ENCODE measurements at regions not wholly inside any gene's neighbourhood (a gene's known extent, or its start where the extent isn't known, plus 50 kb on each side); places are given as distances from the start of the nearest gene placed in this dataset.
"Not testable (repeated sequence)": the region's sequence is repeated elsewhere in the genome, so short reads cannot be mapped to it uniquely, and the experiment has no call there.

DNA sequence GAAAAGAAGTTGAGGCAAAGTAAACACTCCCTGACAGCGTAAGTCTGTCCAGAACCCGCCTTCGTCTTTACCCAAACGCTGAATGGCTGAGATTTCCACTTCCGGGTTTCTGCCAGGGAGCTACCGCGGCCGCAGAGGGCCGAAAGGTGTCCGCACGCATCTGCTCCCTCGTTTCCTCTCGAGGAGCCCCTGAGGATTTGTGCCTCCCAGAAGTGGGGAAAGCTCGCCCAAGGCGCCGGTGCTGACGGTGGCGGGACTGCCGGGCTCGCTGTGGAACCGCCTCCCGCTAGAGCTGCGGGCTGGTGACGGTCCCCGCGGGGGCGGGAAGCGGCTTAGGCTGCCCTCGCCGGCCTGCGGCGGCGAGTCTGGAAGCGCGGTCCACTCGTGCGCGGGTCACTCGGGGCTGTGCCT lies 1760.2 kb upstream of the DEFB115 start:
- Histone ChIP-seq H3K9me3 (ENCODE audit: control insufficient read depth, low read length) (peaks cover 40% of the 10 kb centered on the region), H3K27ac (ENCODE audit: low read depth, low read length, severe bottlenecking) (no peak overlapping the region), H3K4me1 (ENCODE audit: control insufficient read depth, insufficient read depth, low read length, poor library complexity, severe bottlenecking) (no peaks in the 10 kb centered on the region), H3K4me3 (ENCODE audit: extremely low read depth, insufficient read depth, low read length, poor library complexity, severe bottlenecking) (no peak overlapping the region), H3K36me3 (ENCODE audit: control insufficient read depth, insufficient read depth, low read length) (no peaks in the 10 kb centered on the region)
- WGBS, 2 experiments (ENCODE audit: insufficient coverage in 2 of 2), result 82 to 85% methylated on average over 38 to 39 of the region's 39 CpGs

DNA sequence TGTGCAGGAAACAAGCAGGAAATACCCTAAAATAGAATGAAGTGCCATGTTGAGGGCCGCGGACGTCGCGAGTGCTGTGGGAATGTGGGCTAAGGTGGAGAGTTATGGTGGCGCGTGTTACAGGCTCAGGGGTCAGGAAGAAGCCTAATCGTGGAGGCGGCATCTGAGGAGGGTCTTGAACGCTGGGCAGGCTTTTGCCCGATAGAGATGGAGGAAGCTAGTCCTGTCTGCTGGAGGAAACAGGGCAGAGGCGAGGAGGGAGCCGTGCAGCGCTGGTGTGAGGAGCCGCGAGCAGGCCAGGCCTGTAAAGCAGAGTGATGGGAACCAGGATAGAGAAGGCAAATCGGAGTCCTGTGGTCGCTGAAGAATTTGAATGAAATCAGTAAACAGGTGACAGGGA lies 1759.8 kb upstream of the DEFB115 start:
- H3K9me3 ChIP-seq (ENCODE audit: control insufficient read depth, low read length), result peaks cover 40% of the 10 kb centered on the region
- H3K36me3 ChIP-seq (ENCODE audit: control insufficient read depth, insufficient read depth, low read length); H3K27ac ChIP-seq (ENCODE audit: low read depth, low read length, severe bottlenecking); H3K4me1 ChIP-seq (ENCODE audit: control insufficient read depth, insufficient read depth, low read length, poor library complexity, severe bottlenecking); H3K4me3 ChIP-seq (ENCODE audit: extremely low read depth, insufficient read depth, low read length, poor library complexity, severe bottlenecking): not testable (repeated sequence)
- WGBS, 2 experiments (ENCODE audit: insufficient coverage in 2 of 2), result 77 to 78% methylated on average over 18 of the region's 18 CpGs

DNA sequence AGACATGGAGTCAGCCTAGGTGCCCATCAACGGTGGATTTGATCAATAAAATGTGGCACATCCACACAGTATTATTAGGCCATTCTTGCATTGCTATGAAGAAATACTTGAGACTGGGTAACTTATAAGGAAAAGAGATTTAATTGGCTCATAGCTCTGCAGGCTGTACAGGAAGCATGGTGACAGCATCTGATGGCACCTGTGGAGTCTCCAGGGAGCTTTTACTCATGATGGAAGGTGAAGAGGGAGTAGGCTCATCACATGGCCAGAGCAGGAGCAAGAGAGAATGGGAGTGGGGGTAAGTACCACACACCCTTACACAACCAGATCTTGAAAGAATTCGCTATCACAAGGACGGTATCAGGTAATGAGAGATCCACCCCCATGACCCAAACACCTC lies 1756.7 kb upstream of the DEFB115 start:
- H3K9me3 ChIP-seq (ENCODE audit: control insufficient read depth, low read length), result peaks cover 29% of the 10 kb centered on the region
- not testable (repeated sequence) for H3K36me3 ChIP-seq (ENCODE audit: control insufficient read depth, insufficient read depth, low read length); H3K4me3 ChIP-seq (ENCODE audit: extremely low read depth, insufficient read depth, low read length, poor library complexity, severe bottlenecking); H3K4me1 ChIP-seq (ENCODE audit: control insufficient read depth, insufficient read depth, low read length, poor library complexity, severe bottlenecking); H3K27ac ChIP-seq (ENCODE audit: low read depth, low read length, severe bottlenecking)
- WGBS, 2 experiments (ENCODE audit: insufficient coverage in 2 of 2), result 60% methylated on average over 1 to 2 of the region's 3 CpGs

DNA sequence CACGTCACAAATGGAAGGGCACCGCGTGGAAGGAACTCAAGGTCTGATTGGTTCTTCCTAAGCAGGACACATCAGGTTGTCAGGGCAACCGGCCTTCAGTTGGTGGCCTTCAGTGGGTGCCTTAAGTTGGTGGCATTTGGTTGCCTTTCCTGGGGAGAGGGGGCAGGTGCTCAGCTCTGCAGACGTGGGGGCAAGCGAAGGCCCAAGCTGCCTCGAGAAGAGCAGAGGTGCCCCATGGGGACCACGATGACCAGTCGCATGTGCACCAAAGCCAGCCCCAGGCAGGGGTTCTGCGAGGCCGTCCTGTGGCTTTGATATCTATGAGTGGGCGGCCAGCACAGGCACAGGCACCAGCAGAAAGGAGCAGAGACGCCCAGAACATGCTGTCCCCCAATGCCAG lies 1742.8 kb upstream of the DEFB115 start:
- not testable (repeated sequence) for H3K36me3 ChIP-seq (ENCODE audit: control insufficient read depth, insufficient read depth, low read length); H3K4me3 ChIP-seq (ENCODE audit: extremely low read depth, insufficient read depth, low read length, poor library complexity, severe bottlenecking); H3K27ac ChIP-seq (ENCODE audit: low read depth, low read length, severe bottlenecking); H3K4me1 ChIP-seq (ENCODE audit: control insufficient read depth, insufficient read depth, low read length, poor library complexity, severe bottlenecking)
- 61 to 76% methylated on average over 9 to 11 of the region's 13 CpGs for WGBS, 2 experiments (ENCODE audit: insufficient coverage in 2 of 2)
- H3K9me3 ChIP-seq (ENCODE audit: control insufficient read depth, low read length), result peaks cover 34% of the 10 kb centered on the region

DNA sequence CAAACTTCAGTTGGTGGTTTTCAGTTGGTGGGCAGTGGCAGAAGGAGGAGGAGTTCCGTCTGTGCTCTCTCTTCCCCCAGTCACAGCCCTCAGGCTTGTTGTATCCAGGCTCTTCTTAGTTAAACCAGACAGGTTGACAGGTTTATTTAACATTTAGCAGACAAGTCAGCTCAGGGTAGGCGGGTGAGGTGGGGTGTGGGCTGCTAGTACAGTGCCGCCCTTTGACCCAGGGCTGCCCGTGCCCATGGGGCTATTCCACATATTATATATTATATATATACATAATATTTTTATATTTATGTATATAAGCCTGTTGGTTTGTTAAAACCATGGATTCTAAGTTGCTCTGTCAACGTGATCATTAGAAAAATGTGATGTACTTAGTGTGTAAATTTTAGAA lies 1740.6 kb upstream of the DEFB115 start:
- no CpG with 5 or more reads among the region's 5 CpGs for WGBS, 2 experiments (ENCODE audit: insufficient coverage in 2 of 2)

DNA sequence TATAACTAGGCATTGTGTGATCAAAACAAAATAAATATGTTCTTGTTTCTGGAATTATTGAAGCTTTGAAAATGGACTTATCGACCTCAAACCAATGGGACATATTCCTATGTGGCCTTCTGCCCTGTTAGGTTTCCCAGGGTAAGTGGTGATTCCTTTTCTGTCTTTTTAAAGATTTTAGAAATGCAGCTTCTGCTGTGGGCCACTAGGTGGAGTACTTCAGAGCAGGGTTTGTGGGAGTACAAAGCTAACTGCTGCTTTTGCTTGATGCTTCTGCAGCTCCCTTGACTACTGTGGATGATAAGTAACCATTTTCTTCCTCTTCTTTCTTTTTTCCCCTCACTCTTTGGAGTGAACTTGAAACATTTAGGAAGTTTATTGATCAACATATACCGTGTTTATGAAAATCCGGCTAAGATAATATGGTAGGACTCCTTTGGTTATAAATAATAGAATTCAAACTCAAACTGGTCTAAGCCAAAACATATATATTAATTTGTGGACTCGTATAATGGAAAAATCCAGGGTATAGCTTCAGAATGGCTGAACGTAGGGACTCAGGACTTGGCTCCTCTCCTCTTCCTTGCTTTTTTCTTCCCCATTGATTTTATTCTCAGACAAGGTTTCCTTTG lies 1737.7 kb upstream of the DEFB115 start:
- H3K36me3 ChIP-seq (ENCODE audit: control insufficient read depth, insufficient read depth, low read length); H3K27ac ChIP-seq (ENCODE audit: low read depth, low read length, severe bottlenecking); H3K4me1 ChIP-seq (ENCODE audit: control insufficient read depth, insufficient read depth, low read length, poor library complexity, severe bottlenecking); H3K4me3 ChIP-seq (ENCODE audit: extremely low read depth, insufficient read depth, low read length, poor library complexity, severe bottlenecking): not testable (repeated sequence)
- no CpG with 5 or more reads among the region's 5 CpGs for WGBS, 2 experiments (ENCODE audit: insufficient coverage in 2 of 2)
- H3K9me3 ChIP-seq (ENCODE audit: control insufficient read depth, low read length), result peaks cover 18% of the 10 kb centered on the region

More for the DNA sequence above, 1740.6 kb upstream of the DEFB115 start:
- H3K4me1 ChIP-seq (ENCODE audit: control insufficient read depth, insufficient read depth, low read length, poor library complexity, severe bottlenecking); H3K36me3 ChIP-seq (ENCODE audit: control insufficient read depth, insufficient read depth, low read length); H3K4me3 ChIP-seq (ENCODE audit: extremely low read depth, insufficient read depth, low read length, poor library complexity, severe bottlenecking); H3K27ac ChIP-seq (ENCODE audit: low read depth, low read length, severe bottlenecking): not testable (repeated sequence)
- peaks cover 36% of the 10 kb centered on the region for H3K9me3 ChIP-seq (ENCODE audit: control insufficient read depth, low read length)

DNA sequence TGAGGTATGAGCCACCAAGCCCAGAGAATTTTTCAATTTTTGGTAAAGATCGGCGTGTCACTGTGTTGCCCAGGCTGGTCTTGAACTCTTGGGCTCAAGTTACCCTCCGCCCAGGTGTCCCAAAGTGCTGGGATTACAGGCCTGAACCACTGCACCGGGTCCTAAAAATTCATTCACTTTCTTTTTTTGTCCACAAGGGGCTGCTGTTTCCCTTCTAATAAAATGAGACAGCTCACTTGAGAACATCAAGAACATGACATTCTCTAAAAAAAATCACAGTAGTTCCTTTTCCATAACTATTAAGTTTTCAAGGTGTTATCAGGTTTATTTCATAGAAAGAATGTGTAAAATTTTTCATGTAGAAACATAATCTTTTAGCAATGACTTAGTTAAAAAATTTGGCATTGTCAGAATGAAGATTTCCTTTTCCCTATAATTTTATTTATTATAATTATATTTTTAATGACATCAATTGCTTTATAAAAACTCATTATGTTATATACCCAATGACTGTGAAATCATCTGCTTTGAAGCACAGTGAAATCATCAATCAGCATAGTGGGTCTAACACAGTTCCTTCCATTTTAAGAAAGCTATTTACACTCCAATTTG lies 1723.8 kb upstream of the DEFB115 start:
- not testable (repeated sequence) for H3K27ac ChIP-seq (ENCODE audit: low read depth, low read length, severe bottlenecking); H3K4me3 ChIP-seq (ENCODE audit: extremely low read depth, insufficient read depth, low read length, poor library complexity, severe bottlenecking); H3K4me1 ChIP-seq (ENCODE audit: control insufficient read depth, insufficient read depth, low read length, poor library complexity, severe bottlenecking); H3K36me3 ChIP-seq (ENCODE audit: control insufficient read depth, insufficient read depth, low read length)
- peaks cover 16% of the 10 kb centered on the region for H3K9me3 ChIP-seq (ENCODE audit: control insufficient read depth, low read length)
- WGBS, 2 experiments (ENCODE audit: insufficient coverage in 2 of 2), result 58 to 68% methylated on average over 4 of the region's 4 CpGs

DNA sequence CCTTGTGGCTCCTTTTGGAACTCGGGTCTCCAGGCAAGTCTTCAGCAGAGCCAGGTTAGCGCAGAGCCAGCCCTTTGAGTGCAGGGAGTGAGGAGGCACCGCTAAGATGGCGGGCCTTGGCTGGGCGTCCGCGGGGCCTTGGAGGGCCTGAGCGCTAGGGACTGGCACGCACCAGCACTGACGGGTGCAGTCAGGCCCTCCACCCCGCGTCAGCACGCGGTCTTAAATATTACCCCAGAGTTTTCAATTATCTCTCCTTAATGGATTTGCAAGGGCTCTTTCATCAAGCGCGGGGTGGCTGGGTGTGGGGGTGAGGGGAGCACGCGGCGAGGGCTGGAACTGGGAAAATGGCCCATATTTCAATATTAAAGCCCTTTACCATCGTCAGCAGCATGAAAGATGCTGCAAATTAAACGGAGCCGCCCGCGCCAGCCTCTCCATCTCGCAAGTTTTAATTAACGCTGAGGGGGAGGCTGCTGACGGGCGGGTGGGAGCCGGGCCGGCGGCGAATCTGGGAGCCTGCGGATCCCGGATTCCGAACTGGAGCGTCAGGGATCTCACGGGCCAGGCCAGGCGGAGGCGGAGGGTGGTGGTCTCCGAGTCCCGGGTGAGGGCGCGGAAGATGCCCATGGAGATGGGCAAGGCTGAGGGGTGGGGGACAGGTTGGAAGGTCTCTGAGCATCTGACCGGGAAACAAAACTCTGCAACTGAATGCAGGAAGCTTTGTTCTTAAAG lies 1690.4 kb upstream of the DEFB115 start:
- not testable (repeated sequence) for H3K27ac ChIP-seq (ENCODE audit: low read depth, low read length, severe bottlenecking); H3K36me3 ChIP-seq (ENCODE audit: control insufficient read depth, insufficient read depth, low read length); H3K4me3 ChIP-seq (ENCODE audit: extremely low read depth, insufficient read depth, low read length, poor library complexity, severe bottlenecking); H3K4me1 ChIP-seq (ENCODE audit: control insufficient read depth, insufficient read depth, low read length, poor library complexity, severe bottlenecking)
- WGBS, 2 experiments (ENCODE audit: insufficient coverage in 2 of 2), result 84 to 90% methylated on average over 33 to 38 of the region's 44 CpGs
- peaks cover 19% of the 10 kb centered on the region for H3K9me3 ChIP-seq (ENCODE audit: control insufficient read depth, low read length)

DNA sequence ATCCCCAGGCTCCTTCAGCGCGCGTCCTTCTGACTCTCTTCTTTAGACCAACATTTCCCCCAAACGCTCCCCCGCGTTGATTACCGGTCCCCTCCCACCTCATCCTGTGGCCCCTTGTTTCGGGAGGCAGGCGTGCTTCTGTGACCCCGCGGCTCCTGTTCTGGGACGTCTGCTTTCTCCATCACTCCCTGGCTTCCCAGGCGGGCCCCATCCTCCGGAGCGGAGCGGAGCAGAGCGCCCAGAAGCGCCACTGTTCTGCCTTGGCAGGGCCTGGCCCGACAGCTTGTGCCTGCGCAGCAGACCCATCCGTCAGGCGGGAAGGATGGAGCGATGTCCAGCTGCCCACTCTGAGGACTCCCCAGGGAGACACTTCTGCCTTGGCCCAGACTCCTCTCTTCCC lies 1689.8 kb upstream of the DEFB115 start:
- peaks cover 19% of the 10 kb centered on the region for H3K9me3 ChIP-seq (ENCODE audit: control insufficient read depth, low read length)
- not testable (repeated sequence) for H3K4me1 ChIP-seq (ENCODE audit: control insufficient read depth, insufficient read depth, low read length, poor library complexity, severe bottlenecking); H3K27ac ChIP-seq (ENCODE audit: low read depth, low read length, severe bottlenecking); H3K4me3 ChIP-seq (ENCODE audit: extremely low read depth, insufficient read depth, low read length, poor library complexity, severe bottlenecking); H3K36me3 ChIP-seq (ENCODE audit: control insufficient read depth, insufficient read depth, low read length)
- WGBS, 2 experiments (ENCODE audit: insufficient coverage in 2 of 2), result 86 to 89% methylated on average over 9 to 15 of the region's 23 CpGs

DNA sequence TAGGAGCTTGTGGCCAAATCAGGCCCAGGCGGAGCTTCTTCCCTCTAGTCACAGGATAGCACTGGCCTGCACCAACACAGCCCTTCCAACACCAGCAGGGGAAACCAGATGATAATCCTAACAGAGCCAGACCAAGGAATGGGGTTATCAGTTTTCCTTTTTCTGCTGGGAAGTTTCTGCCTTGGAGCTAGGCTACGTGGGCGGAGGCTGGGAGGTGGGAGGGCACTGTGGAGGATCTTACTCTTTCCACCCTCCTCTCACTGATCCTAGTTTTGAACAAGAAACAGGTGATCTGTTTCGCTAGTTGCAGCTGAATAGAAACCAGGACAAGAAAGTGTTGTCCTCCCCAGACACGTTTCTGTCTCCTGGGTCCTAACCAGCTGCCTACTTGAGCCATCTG lies 1687.3 kb upstream of the DEFB115 start:
- H3K4me1 ChIP-seq (ENCODE audit: control insufficient read depth, insufficient read depth, low read length, poor library complexity, severe bottlenecking); H3K36me3 ChIP-seq (ENCODE audit: control insufficient read depth, insufficient read depth, low read length); H3K4me3 ChIP-seq (ENCODE audit: extremely low read depth, insufficient read depth, low read length, poor library complexity, severe bottlenecking); H3K27ac ChIP-seq (ENCODE audit: low read depth, low read length, severe bottlenecking): not testable (repeated sequence)
- peaks cover 15% of the 10 kb centered on the region for H3K9me3 ChIP-seq (ENCODE audit: control insufficient read depth, low read length)
- WGBS, 2 experiments (ENCODE audit: insufficient coverage in 2 of 2), result 33% methylated on average over 2 of the region's 5 CpGs; no CpG with 5 or more reads in 1 of the 2 experiments

DNA sequence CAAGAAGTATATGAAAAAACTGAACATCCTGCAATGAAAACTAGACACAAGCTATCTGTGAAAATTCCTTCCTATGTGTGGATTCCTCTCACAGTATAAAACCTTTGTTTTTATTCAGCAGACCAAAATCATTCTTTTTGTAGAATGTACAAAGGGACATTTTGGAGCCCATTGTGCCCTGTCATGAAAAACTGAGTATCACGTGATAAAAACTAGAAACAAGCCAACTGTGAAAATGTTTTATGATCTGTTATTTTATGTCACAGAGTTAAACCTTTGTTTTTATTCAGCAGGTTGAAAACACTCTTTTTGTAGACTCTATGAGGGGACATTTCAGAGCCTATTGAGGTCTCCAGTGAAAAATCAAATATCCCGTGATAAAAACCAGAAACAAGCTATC lies 1667.9 kb upstream of the DEFB115 start:
- H3K9me3 ChIP-seq (ENCODE audit: control insufficient read depth, low read length), result peaks cover 23% of the 10 kb centered on the region
- no CpG with 5 or more reads among the region's 2 CpGs for WGBS, 2 experiments (ENCODE audit: insufficient coverage in 2 of 2)
- H3K4me3 ChIP-seq (ENCODE audit: extremely low read depth, insufficient read depth, low read length, poor library complexity, severe bottlenecking); H3K4me1 ChIP-seq (ENCODE audit: control insufficient read depth, insufficient read depth, low read length, poor library complexity, severe bottlenecking); H3K36me3 ChIP-seq (ENCODE audit: control insufficient read depth, insufficient read depth, low read length); H3K27ac ChIP-seq (ENCODE audit: low read depth, low read length, severe bottlenecking): not testable (repeated sequence)
